HepG2 (cell line): ENCODE measurements at regions not wholly inside any gene's neighbourhood (a gene's known extent, or its start where the extent isn't known, plus 50 kb on each side); places are given as distances from the start of the nearest gene placed in this dataset.

Experiments
- ELF1 ChIP-seq: sonication (generic); formaldehyde crosslinking; IDR thresholded peaks from 2 replicates; pipeline ENCODE4 v1.4.0; 2020; ENCODE audit warnings: missing genetic modification reagents
- FOSL2 ChIP-seq: sonication (generic); formaldehyde crosslinking; IDR thresholded peaks from 2 replicates; pipeline ENCODE4 v1.4.0; 2020; ENCODE audit warnings: missing genetic modification reagents
- GATAD2A ChIP-seq: IDR thresholded peaks from 2 replicates; pipeline ENCODE4 v1.6.1; 2016
- IRF9 ChIP-seq: sonication (generic); formaldehyde crosslinking; IDR thresholded peaks from 2 replicates; pipeline ENCODE4 v1.8.0; 2022; ENCODE audit warnings: missing genetic modification reagents, mild to moderate bottlenecking, borderline replicate concordance
- PATZ1 ChIP-seq: sonication (generic); formaldehyde crosslinking; IDR thresholded peaks from 2 replicates; pipeline ENCODE4 v1.4.0; 2020; ENCODE audit warnings: missing genetic modification reagents
- PITX1 ChIP-seq: sonication (generic); formaldehyde crosslinking; IDR thresholded peaks from 2 replicates; pipeline ENCODE4 v1.5.1; 2020; ENCODE audit warnings: mild to moderate bottlenecking, missing genetic modification reagents
- PRDM15 ChIP-seq: sonication (generic); formaldehyde crosslinking; IDR thresholded peaks from 2 replicates; pipeline ENCODE4 v1.4.0; 2020; ENCODE audit warnings: missing genetic modification reagents
- SIX4 ChIP-seq: sonication (generic); formaldehyde crosslinking; IDR thresholded peaks from 2 replicates; pipeline ENCODE4 v1.4.0; 2020; ENCODE audit warnings: missing genetic modification reagents
- SKIL ChIP-seq: sonication (generic); formaldehyde crosslinking; IDR thresholded peaks from 2 replicates; pipeline ENCODE4 v1.8.0; 2022; ENCODE audit warnings: missing genetic modification reagents, mild to moderate bottlenecking, moderate library complexity, borderline replicate concordance
- SP5 ChIP-seq: IDR thresholded peaks from 2 replicates; pipeline ENCODE4 v1.6.1; 2016; ENCODE audit warnings: low read depth, borderline replicate concordance
- TARDBP ChIP-seq: sonication (generic); formaldehyde crosslinking; IDR thresholded peaks from 2 replicates; pipeline ENCODE4 v1.8.0; 2022; ENCODE audit warnings: mild to moderate bottlenecking, missing genetic modification reagents
- THAP11 ChIP-seq: IDR thresholded peaks from 2 replicates; pipeline ENCODE4 v1.6.1; 2016; ENCODE audit warnings: missing biosample characterization, missing genetic modification reagents
- U2AF1 ChIP-seq: fragments of 200-400 bp; formaldehyde crosslinking; optimal IDR thresholded peaks from 2 replicates; pipeline ENCODE3; 2017; ENCODE audit warnings: mild to moderate bottlenecking, low read depth, low read length
- ZGPAT ChIP-seq: IDR thresholded peaks from 2 replicates; pipeline ENCODE4 v1.6.1; 2016; ENCODE audit warnings: mild to moderate bottlenecking
- ZNF205 ChIP-seq: IDR thresholded peaks from 2 replicates; pipeline ENCODE4 v1.6.1; 2018; ENCODE audit warnings: missing biosample characterization, missing genetic modification reagents
- ZNF230 ChIP-seq: sonication (generic); formaldehyde crosslinking; IDR thresholded peaks from 2 replicates; pipeline ENCODE4 v1.4.0; 2020; ENCODE audit warnings: mild to moderate bottlenecking, missing genetic modification reagents
- ZNF501 ChIP-seq: sonication (generic); formaldehyde crosslinking; IDR thresholded peaks from 2 replicates; pipeline ENCODE4 v1.5.1; 2020; ENCODE audit warnings: mild to moderate bottlenecking, moderate library complexity, missing genetic modification reagents
- ZNF788 ChIP-seq: sonication (generic); formaldehyde crosslinking; IDR thresholded peaks from 2 replicates; pipeline ENCODE4 v1.5.0; 2020; ENCODE audit warnings: mild to moderate bottlenecking, missing genetic modification reagents, borderline replicate concordance

- TF ChIP-seq SIX4: peak; percentile 89
- 0 out of 2 replicates have a peak, but pooled peaks have one; percentile 33 for TF ChIP-seq IRF9 (CRISPR knock-in tag)
- TF ChIP-seq THAP11 (CRISPR knock-in tag): 0 out of 2 replicates have a peak, but pooled peaks have one; percentile 18
- TF ChIP-seq ZNF230: no peak
- peak; percentile 80; the same call in 1 of the 2 replicates for TF ChIP-seq ZNF501
- peak; percentile 52 for TF ChIP-seq ZGPAT
- TF ChIP-seq ELF1 (CRISPR knock-in tag): 0 out of 2 replicates have a peak, but pooled peaks have one; percentile 15
- TF ChIP-seq SP5 (CRISPR knock-in tag): peak; percentile 45; the same call in 1 of the 2 replicates
- TF ChIP-seq GATAD2A (CRISPR knock-in tag): peak; percentile 74
- no peak for TF ChIP-seq PRDM15
- 0 out of 2 replicates have a peak, but pooled peaks have one; percentile 34 for TF ChIP-seq ZNF205
- peak; percentile 84 for TF ChIP-seq PATZ1 (CRISPR knock-in tag)
- peak; percentile 74 for TF ChIP-seq PITX1 (CRISPR knock-in tag)
- TF ChIP-seq SKIL (CRISPR knock-in tag): 0 out of 2 replicates have a peak, but pooled peaks have one; percentile 26
- TF ChIP-seq TARDBP (CRISPR knock-in tag): peak; percentile 59; the same call in 1 of the 2 replicates
- TF ChIP-seq FOSL2 (CRISPR knock-in tag): peak; percentile 44; the same call in 1 of the 2 replicates
- no peak for TF ChIP-seq U2AF1
- peak; percentile 67; the same call in 1 of the 2 replicates for TF ChIP-seq ZNF788 (CRISPR knock-in tag)
Measured at GRCh38 chr10:93254180-93254853, 180.6 kb downstream of the CYP26A1 start (continued).
